GM21717 (cell line): ENCODE measurements at regions not wholly inside any gene's neighbourhood (a gene's known extent, or its start where the extent isn't known, plus 50 kb on each side); places are given as distances from the start of the nearest gene placed in this dataset.
"Not testable (repeated sequence)": the region's sequence is repeated elsewhere in the genome, so short reads cannot be mapped to it uniquely, and the experiment has no call there.

ENCODE experiments used
- ATAC-seq: cut with Tn5 transposase; IDR thresholded peaks from one replicate; pipeline ENCODE4 v1.9.1; 2021; ENCODE audit warnings: mild to moderate bottlenecking, moderate library complexity; ENCODE audit not compliant: unreplicated experiment

DNA sequence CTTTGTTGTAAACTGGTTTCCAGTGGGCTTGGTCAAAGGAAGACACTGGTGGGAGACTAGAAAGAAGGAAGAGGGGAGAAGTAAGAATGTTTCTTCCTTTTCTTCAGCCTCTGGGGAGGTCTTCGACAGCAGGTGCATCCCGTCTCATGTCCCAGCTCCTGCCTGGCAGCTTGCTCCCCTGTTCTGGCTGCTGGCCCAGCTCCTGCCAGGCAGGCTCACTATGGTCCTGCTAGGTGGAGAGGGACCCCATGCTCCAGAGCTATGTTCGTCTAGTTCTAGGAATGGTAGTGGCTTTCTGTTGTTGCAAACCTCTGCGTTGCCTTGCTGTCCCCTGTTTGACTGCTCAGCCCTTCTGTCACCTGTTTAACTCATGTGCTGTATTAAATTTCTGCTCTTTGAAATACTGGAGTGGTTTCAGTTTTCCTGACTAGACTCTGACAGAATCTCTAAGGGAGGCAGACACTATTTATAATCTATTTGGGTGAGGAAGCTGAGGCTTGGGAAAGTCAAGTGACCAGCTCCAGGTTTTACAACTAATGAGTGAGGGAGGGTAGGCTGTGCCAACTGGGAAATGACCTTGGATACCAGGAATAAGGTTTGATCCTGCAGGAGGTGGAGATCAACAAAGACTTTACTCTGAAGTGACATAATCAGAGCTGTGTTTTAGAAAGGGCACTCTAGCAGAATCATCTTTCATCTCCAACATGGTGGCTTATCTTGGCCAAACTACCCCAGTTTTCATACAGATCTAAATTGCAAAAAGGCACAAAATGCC, 94.7 kb upstream of the DDHD1 start:
- ATAC-seq, result no peak

DNA sequence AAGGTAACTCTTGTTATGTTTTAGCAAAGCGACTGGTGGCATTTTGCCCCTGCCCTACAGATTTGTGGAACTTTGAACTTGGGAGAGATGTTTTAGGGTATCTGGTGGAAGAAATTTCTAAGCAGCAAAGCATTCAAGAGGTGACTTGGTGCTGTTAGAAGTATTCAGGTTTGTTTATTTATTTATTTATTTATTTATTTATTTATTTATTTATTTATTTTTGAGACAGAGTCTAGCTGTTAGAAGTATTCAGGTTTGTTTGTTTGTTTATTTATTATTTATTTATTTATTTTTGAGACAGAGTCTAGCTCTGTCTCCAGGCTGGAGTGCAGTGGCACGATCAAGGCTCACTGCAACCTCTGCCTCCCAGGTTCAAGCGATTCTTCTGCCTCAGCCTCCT, 89.8 kb upstream of the DDHD1 start:
- not testable (repeated sequence) for ATAC-seq

- no peak for ATAC-seq
These were observed 84.4 kb upstream of the DDHD1 start for GRCh38 chr14:53237488-53237887.

DNA sequence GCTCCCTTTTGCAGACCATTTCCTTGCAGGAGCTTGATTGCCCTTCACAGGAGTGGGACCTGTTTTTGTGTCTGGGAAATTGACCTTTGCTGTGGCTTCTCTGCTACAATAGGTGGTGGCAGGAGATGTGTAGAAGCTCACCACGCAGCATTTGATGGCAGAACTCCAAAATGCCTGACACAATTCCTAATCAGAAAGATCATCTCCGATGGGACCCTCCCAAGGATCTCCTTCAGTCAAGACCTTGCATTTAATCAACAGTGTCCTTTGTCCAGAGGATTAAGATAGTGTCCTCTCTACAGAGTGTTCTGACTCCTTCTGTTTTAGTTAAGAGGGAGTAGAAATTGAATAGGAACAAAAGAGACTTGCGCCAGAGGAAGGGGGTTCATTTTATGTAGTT, 83.6 kb upstream of the DDHD1 start:
- ATAC-seq, result no peak

DNA sequence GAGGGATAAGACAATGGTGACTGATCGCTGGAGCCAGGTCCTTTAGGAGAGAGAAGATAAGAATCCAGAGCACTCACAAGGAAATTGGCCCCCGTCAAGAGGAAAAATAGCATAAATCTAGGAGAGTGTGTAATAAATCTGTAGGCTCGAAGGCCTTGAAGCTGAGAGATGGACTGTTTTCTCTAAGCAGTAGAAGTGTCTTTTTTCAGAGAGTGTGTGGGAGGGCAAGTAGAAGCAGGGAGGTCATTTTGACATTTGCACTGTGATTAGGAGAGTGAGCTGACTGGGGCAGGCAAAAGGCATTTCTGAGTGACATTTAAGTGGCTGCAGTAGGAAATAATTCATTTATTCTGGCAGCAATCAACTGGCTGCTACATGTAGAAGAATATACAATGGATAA, 78.0 kb upstream of the DDHD1 start:
- no peak for ATAC-seq

GRCh38 chr14:53228966-53229365, 75.8 kb upstream of the DDHD1 start:
- no peak for ATAC-seq

GRCh38 chr14:53227154-53227718, 74.1 kb upstream of the DDHD1 start:
- ATAC-seq, result no peak

DNA sequence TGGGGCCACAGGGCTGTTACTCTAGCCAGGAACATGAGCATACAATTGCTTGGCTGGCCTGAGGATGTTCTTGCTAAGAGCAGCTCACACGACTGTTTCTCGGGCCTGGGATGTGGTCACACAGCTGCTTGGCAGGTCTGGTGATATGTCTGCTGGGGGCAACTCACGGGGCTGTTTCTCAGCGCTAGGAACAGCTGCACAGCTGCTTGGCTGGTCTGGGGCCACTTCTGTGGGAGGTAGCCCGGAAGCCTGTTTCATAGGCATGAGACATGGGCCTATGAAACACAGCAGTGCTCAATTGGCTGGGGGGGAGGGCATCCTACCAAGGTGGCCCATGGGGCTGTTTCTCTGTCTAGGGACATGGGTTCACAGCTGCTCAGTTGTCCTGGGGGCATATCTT, 73.4 kb upstream of the DDHD1 start:
- no peak for ATAC-seq

- ATAC-seq, result no peak
These were observed 67.8 kb upstream of the DDHD1 start for GRCh38 chr14:53220914-53221313.

DNA sequence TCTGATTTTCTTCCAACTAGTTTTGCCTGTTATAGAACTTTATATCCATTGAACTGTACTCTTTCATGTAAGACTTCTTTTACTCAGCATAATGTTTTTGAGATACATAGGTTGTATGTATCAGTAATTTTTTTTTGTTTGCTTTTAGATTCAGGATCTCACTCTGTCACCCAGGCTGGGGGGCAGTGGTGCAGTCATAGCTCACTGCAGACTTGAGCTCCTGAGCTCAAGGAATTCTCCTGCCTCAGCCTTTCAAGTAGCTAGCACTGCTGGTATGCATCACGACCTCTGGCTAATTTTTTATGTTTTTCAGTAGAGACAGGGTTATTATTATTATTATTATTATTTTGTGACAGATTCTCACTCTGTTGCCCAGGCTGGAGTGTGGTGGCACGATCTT, 65.0 kb upstream of the DDHD1 start:
- ATAC-seq, result no peak

- ATAC-seq, result peak; percentile 99
These were observed 64.3 kb upstream of the DDHD1 start for GRCh38 chr14:53217316-53217994.

GRCh38 chr14:53216955-53217315, 63.8 kb upstream of the DDHD1 start:
- ATAC-seq, result not testable (repeated sequence)

DNA sequence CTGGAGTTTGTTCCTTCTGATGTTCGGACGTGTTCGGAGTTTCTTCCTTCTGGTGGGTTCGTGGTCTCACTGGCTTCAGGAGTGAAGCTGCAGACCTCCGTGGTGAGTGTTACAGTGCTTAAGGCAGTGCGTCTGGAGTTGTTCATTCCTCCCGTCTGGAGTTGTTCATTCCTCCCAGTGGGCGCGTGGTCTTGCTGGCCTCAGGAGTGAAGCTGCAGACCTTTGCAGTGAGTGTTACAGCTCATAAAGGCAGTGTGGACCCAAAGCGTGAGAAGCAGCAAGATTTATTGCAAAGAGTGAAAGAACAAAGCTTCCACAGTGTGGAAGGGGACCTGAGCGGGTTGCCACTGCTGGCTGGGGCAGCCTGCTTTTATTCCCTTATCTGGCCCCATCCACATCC, 63.4 kb upstream of the DDHD1 start:
- ATAC-seq, result not testable (repeated sequence)

DNA sequence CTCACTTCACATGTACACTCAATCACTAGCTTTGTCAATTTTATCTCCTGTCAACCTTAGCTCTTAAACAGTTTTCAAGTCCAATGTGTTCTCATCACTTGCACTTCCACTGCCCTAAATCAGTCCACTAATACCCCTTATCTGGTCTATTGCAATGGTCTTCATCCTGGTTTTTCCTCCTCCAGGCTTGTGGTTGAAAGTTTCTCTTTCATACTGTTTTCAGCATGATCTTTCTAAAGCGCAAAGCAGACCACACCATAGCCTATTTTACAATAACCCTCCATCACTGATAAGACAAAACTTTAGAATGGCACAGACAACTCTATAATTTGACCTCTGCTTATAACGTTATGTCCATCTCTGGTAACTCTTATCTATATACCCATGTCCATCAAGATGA, 62.0 kb upstream of the DDHD1 start:
- ATAC-seq, result no peak

DNA sequence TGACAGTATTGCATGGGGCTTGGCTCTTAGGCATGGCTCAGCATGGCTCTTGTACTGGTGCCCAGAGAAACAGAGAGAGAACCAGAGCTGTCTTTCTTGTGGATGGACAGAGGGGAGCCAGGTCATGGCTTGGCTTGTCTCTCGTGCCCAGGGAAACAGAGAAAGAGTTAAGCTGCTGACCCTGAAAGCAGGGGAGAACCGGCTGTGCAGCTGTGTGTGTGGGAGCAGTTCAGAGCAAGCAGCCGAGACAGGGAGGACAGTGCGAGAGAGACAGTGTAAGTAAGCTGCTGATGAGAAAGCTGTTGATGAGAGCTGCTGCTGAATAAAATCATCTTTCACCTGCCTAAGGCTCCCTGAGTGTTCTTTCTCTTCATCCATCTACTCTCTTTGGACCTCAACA, 61.3 kb upstream of the DDHD1 start:
- no peak for ATAC-seq

DNA sequence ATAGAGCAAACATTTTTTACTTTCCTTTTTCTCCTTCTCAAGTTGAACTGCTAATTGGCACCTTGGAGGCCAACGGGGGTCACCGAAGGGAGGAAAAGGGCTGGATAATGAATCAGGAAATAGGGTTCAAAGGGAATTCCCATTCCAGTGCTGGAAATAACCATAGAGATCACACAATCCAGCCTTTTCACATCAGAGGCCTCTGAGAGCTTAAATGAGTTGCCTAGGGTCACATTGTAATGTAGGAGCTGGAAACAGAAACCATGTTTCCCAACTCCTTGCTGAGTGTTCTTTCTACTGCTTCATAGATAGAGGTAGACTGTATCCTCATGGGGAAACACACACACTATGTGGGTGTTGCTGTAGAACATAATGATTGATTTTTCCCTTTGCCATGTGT, 60.6 kb upstream of the DDHD1 start:
- no peak for ATAC-seq

DNA sequence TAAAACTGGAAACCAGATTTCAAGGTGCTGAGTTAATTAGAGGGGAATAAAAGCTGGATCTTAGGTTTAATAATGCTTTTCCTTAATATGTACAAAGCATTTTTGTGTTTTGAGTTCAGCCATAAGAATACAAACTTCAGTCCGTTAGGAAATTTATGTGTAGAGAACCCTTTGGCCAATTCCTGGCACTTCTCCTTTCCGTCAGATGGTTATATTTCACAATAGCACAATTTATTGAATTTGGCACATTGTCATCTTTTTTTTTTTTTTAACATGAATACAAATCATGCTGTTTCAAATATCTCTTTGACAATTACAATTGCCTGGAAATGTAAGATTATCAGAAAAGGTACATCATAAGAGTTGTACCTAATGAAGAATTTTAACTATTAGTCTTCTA, 56.2 kb upstream of the DDHD1 start:
- ATAC-seq, result no peak
